ENCODE measurements at regions not wholly inside any gene's neighbourhood (a gene's known extent, or its start where the extent isn't known, plus 50 kb on each side); places are given as distances from the start of the nearest gene placed in this dataset.

DNA sequence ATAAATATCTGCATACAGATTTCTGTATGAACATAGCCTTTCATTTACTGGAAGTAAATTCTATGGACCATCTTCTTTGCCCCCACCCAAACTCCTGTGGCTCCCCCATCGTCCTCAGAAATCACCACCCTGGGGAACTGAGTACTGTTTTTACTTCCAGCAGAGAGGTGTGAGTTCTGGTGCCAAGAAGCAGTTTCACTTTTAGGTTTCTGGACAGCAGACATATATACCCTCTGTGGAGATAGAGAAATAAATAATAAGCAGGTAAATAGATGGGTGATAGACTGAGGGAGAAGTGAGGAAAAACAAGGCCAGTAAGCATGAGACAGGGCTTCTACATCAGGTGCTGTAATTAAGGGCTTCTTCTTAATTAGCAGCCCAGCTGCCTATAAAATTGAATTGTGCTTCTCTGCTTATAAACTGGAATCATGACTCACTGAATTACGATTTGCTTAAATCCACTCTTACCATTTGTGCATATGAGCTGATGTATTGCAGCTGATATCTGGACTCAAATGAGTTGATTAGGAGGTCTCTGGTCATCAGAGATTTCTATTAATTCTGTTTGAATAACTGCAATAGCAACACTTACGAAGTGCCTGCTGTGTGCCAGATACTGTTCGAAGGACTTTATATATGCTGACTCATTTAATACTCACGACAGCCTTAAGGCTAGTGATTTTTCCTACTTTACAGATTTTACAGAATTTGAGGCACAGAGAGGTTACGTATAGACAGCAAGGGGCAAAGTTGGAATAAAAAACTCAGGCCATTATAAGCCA lies 60.8 kb upstream of the DHX15 start:
- no peak for DNase-seq (ENCODE audit: low spot score)
- Histone ChIP-seq H3K27ac (no peak overlapping the region), H3K4me3 (no peak overlapping the region)
- TF ChIP-seq CTCF (IDR thresholded peaks at IDR 0.05) = no peak

DNA sequence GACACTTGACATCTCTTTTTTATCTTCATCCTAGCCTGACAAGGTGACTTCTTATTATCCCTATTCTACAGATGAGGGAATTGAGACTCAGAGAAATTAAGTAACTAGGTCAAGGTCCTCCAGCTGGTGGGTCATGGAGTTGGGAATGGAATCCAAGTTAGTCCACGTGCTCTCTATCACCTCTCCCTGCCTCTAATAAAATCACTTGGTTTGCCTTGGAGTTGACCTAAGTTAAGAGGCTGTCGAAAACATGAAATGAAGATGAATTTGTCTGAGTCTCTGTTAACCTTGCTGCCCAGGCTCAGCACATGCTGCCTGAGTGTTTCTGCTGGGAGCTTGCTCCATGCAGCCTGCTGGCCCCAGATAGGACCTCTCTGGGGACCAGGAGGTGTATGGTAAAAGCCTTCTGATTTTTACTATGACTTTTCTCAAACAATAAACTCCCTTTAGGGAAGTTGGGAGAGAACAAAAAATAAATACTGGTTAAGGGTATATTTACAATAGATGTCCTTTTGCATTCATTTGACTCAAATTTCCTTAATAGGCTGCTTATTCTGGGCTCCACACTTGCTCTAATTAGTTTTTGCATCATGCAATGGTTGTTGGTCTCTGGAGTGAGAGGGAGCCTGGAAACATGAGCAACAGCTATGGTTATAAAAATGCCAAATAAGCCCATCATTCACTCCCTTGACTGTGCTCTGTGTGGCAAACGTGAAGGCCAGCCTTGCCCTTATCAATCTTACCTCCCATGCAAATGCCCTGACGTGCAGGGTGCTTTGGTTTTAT lies 61.6 kb upstream of the DHX15 start:
- Histone ChIP-seq H3K4me3 (no peak overlapping the region), H3K27ac (no peak overlapping the region)
- no peak for DNase-seq (ENCODE audit: low spot score)
- no peak for TF ChIP-seq CTCF (IDR thresholded peaks at IDR 0.05)

- no peak for TF ChIP-seq CTCF (IDR thresholded peaks at IDR 0.05)
- H3K4me3 ChIP-seq = no peak overlapping the region
- no peak for DNase-seq (ENCODE audit: low spot score)
Measured at GRCh38 chr4:24646798-24647460, 62.6 kb upstream of the DHX15 start.

DNA sequence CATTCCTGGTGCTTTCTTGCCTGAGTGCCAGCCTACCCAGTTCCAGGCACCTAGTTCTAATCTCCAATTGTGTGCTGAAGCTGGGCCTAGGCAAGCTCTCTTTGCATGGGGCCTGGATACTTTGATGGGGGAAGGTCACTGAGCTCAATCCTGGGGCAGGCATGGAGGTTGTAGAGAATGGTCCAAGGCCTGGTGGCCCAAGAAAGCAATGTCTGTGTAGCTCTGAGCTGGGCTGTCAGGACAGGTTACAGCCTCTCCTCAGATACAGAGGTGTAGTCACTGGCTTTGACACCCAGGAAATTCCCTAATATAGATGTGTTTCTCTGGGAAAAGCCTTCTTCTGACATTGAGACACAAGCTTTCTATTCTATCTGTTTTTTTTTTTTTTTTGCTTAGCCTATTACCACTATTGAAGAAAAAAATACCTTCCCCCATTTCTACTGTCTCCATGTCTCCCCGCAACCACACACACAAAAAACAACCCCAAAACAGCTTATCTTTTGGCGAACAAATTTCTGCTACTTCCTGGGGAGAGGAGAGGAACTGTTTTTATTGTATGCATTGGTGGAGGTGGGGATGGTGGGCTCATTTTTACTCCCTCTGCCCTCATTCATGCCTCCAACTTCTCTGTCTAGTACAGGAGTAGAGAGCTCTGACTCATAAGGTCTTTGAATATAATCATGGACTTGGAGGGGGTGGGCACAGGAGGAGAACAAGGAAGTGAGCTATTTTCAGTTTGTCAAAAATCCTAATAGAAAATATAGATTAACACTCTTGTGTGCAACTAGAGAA lies 66.7 kb upstream of the DHX15 start:
- no peak for DNase-seq (ENCODE audit: low spot score)
- no peak for TF ChIP-seq CTCF (IDR thresholded peaks at IDR 0.05)
- Histone ChIP-seq H3K27ac (no peak overlapping the region), H3K4me3 (no peak overlapping the region)

More at GRCh38 chr4:24646798-24647460, 62.6 kb upstream of the DHX15 start:
- no peak overlapping the region for H3K27ac ChIP-seq

DNA sequence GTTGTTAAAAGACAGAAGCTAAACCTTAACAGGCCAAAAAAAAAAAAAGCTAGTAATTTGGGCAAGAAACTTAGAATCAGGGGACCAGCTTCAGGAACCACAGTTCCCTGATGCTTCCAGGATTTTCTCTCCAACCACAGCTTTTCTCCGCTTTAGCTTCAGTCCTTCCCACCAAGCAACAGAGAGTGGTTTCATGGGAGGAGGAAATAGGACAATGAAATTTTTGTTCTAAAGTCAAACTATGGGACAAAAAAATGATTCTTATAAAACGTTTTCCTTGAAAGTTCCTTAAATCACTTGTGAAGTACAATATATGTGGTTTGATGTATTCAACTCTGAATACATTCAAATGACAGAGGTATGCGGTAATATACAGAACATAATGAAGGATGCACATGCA lies 71.0 kb upstream of the DHX15 start:
- Histone ChIP-seq H3K27ac (no peak overlapping the region), H3K4me3 (no peak overlapping the region)
- no peak for DNase-seq (ENCODE audit: low spot score)
- TF ChIP-seq CTCF (IDR thresholded peaks at IDR 0.05) = no peak

DNA sequence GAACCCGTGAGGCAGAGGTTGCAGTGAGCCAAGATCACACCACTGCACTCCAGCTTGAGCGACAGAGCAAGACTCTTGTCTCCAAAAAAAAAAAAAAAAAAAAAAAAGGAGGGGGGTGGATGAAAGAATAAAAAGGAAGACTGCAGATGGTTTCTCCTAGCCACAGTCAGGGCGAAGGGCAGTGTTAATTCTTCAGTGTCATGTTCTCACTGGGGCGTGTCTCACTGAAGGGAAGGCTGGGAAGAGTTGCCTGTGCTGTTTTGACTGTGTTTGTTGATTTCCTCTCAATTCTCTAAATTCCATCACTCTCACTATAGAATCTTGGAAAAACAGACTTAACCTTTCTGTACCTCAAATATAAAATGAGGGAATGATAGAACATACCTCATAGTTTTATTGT lies 71.6 kb upstream of the DHX15 start:
- no peak for DNase-seq (ENCODE audit: low spot score)
- H3K27ac ChIP-seq = no peak overlapping the region
- no peak for TF ChIP-seq CTCF (IDR thresholded peaks at IDR 0.05)
- no peak overlapping the region for H3K4me3 ChIP-seq
